ENCODE measurements at regions not wholly inside any gene's neighbourhood (a gene's known extent, or its start where the extent isn't known, plus 50 kb on each side); places are given as distances from the start of the nearest gene placed in this dataset.

GRCh38 chr10:31124852-31125251, 93.2 kb upstream of the ZNF438 start:
- peaks cover 1% of the 10 kb centered on the region for H3K27me3 ChIP-seq (ENCODE audit: control insufficient read depth, insufficient read depth, low read length)
- TF ChIP-seq, protein P1, sequence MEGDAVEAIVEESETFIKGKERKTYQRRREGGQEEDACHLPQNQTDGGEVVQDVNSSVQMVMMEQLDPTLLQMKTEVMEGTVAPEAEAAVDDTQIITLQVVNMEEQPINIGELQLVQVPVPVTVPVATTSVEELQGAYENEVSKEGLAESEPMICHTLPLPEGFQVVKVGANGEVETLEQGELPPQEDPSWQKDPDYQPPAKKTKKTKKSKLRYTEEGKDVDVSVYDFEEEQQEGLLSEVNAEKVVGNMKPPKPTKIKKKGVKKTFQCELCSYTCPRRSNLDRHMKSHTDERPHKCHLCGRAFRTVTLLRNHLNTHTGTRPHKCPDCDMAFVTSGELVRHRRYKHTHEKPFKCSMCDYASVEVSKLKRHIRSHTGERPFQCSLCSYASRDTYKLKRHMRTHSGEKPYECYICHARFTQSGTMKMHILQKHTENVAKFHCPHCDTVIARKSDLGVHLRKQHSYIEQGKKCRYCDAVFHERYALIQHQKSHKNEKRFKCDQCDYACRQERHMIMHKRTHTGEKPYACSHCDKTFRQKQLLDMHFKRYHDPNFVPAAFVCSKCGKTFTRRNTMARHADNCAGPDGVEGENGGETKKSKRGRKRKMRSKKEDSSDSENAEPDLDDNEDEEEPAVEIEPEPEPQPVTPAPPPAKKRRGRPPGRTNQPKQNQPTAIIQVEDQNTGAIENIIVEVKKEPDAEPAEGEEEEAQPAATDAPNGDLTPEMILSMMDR (IDR thresholded peaks at IDR 0.05; ENCODE audit: insufficient read depth, low read length, severe bottlenecking), result no peak
- H3K4me3 ChIP-seq (ENCODE audit: low read depth, low read length), result no peak overlapping the region
- FAIRE-seq (no peak), DNase-seq (ENCODE audit: low read depth) (no peak)
- H3K36me3 ChIP-seq (ENCODE audit: control insufficient read depth, insufficient read depth, low read length), result no peaks in the 10 kb centered on the region

DNA sequence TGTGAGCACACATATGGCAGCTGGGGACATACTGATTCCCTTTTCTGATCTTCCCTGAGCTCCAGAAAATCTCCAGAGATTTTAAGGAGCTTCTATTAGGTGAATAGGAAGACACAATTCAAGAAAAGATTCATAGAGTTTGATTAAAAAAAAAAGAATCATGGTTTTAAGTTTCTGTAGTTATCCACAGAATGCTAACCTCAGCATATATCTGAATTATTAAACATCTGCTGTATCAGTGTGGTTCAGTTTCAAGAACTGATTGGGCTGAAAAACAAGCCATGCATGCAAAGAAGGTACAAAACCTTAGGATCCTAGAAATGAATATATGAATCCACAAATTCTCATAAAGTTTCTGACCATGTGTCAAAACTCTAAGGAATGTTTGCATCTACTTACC, 94.1 kb upstream of the ZNF438 start:
- H3K27me3 ChIP-seq (ENCODE audit: control insufficient read depth, insufficient read depth, low read length), result peaks cover 1% of the 10 kb centered on the region
- no peak overlapping the region for H3K4me3 ChIP-seq (ENCODE audit: low read depth, low read length)
- no peaks in the 10 kb centered on the region for H3K36me3 ChIP-seq (ENCODE audit: control insufficient read depth, insufficient read depth, low read length)
- FAIRE-seq (no peak), DNase-seq (ENCODE audit: low read depth) (no peak)
- TF ChIP-seq, protein P1 (IDR thresholded peaks at IDR 0.05; ENCODE audit: insufficient read depth, low read length, severe bottlenecking), result no peak

DNA sequence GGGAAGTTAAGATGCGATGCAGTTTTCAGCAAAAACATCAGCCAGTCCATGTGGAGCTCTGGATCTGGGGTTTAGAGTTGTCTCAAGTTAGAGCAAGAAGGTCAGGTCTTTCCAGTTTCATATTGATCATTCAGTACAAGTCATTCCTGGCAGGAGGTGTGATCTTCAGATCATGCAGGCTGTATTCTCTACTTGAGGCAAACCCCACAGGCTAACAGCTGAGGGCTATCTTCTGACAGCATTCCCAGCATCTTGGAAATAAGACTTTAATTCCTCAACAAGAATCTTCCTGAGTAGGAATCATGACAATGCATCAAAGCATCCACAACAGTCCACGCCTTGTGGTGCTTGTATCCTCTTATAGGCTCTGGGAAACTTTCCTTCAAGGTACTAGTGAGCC, 94.9 kb upstream of the ZNF438 start:
- TF ChIP-seq, protein P1 (IDR thresholded peaks at IDR 0.05; ENCODE audit: insufficient read depth, low read length, severe bottlenecking), result no peak
- peak; percentile 64 for FAIRE-seq

GRCh38 chr10:31128536-31128935, 96.9 kb upstream of the ZNF438 start:
- H3K27me3 ChIP-seq (ENCODE audit: control insufficient read depth, insufficient read depth, low read length), result peaks cover 1% of the 10 kb centered on the region
- no peak overlapping the region for H3K4me3 ChIP-seq (ENCODE audit: low read depth, low read length)
- TF ChIP-seq, protein P1 (IDR thresholded peaks at IDR 0.05; ENCODE audit: insufficient read depth, low read length, severe bottlenecking), result no peak
- peak; percentile 52 for FAIRE-seq
- no peaks in the 10 kb centered on the region for H3K36me3 ChIP-seq (ENCODE audit: control insufficient read depth, insufficient read depth, low read length)
- no peak for DNase-seq (ENCODE audit: low read depth)

More for the DNA sequence above, 94.9 kb upstream of the ZNF438 start:
- no peak for DNase-seq (ENCODE audit: low read depth)
- Histone ChIP-seq H3K27me3 (ENCODE audit: control insufficient read depth, insufficient read depth, low read length) (peaks cover 1% of the 10 kb centered on the region), H3K4me3 (ENCODE audit: low read depth, low read length) (no peak overlapping the region), H3K36me3 (ENCODE audit: control insufficient read depth, insufficient read depth, low read length) (no peaks in the 10 kb centered on the region)

DNA sequence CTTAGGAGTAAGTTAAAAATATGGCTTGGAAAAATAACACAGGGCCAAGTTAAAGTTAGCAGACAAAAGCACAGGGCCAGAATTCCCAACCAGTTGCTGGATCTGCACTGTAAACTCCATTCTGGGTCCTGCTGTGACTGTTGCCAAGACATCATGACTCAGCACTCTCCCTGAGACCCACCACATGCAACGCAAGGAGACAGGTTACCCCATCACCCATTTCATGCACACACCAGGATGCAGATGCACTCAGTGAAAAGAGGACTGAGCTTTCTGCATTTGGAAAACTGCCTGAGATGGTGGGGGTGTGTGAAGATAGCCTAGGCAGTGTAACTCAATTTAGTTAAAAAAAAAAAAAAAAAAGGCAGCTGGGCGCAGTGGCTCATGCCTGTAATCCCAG, 97.6 kb upstream of the ZNF438 start:
- Histone ChIP-seq H3K36me3 (ENCODE audit: control insufficient read depth, insufficient read depth, low read length) (no peaks in the 10 kb centered on the region), H3K27me3 (ENCODE audit: control insufficient read depth, insufficient read depth, low read length) (peaks cover 1% of the 10 kb centered on the region), H3K4me3 (ENCODE audit: low read depth, low read length) (no peak overlapping the region)
- peak; percentile 30 for DNase-seq (ENCODE audit: low read depth)
- TF ChIP-seq, protein P1 (IDR thresholded peaks at IDR 0.05; ENCODE audit: insufficient read depth, low read length, severe bottlenecking), result no peak
- peak; percentile 86 for FAIRE-seq

GRCh38 chr10:31129880-31130405, 98.3 kb upstream of the ZNF438 start:
- no peak for DNase-seq (ENCODE audit: low read depth)
- H3K36me3 ChIP-seq (ENCODE audit: control insufficient read depth, insufficient read depth, low read length), result no peaks in the 10 kb centered on the region
- H3K4me3 ChIP-seq (ENCODE audit: low read depth, low read length), result no peak overlapping the region
- TF ChIP-seq, protein P1 (IDR thresholded peaks at IDR 0.05; ENCODE audit: insufficient read depth, low read length, severe bottlenecking), result no peak
- FAIRE-seq, result no peak
- H3K27me3 ChIP-seq (ENCODE audit: control insufficient read depth, insufficient read depth, low read length), result peaks cover 1% of the 10 kb centered on the region

Data from bronchial epithelial cell (primary cell).